GM19438 (cell line): ENCODE measurements at regions not wholly inside any gene's neighbourhood (a gene's known extent, or its start where the extent isn't known, plus 50 kb on each side); places are given as distances from the start of the nearest gene placed in this dataset.

ENCODE experiments used
- ATAC-seq: cut with Tn5 transposase; IDR thresholded peaks from one replicate; pipeline ENCODE4 v1.9.1; 2021; ENCODE audit warnings: low read depth; ENCODE audit not compliant: unreplicated experiment

GRCh38 chr10:14396411-14397048 lies 65.8 kb upstream of the FRMD4A start:
- ATAC-seq, result no peak

- no peak for ATAC-seq
Observed at GRCh38 chr10:14394179-14394578, 63.5 kb upstream of the FRMD4A start.

GRCh38 chr10:14391342-14391741 lies 60.6 kb upstream of the FRMD4A start:
- no peak for ATAC-seq

- ATAC-seq, result peak; percentile 84
Observed at GRCh38 chr10:14389981-14390590, 59.4 kb upstream of the FRMD4A start.

GRCh38 chr10:14385596-14386593 lies 55.2 kb upstream of the FRMD4A start:
- no peak for ATAC-seq

GRCh38 chr10:14384915-14385314 lies 54.2 kb upstream of the FRMD4A start:
- ATAC-seq, result no peak

- no peak for ATAC-seq
Observed at GRCh38 chr10:14384116-14384730, 53.5 kb upstream of the FRMD4A start.

GRCh38 chr10:14383266-14383665 lies 52.5 kb upstream of the FRMD4A start:
- ATAC-seq, result no peak

GRCh38 chr10:14382531-14382930 lies 51.8 kb upstream of the FRMD4A start:
- ATAC-seq, result no peak

- ATAC-seq, result peak; percentile 71
Observed at GRCh38 chr10:14382022-14382421, 51.3 kb upstream of the FRMD4A start.

- no peak for ATAC-seq
Observed at GRCh38 chr10:14381475-14381874, 50.8 kb upstream of the FRMD4A start.

GRCh38 chr10:14380746-14381145 lies 50.0 kb upstream of the FRMD4A start:
- ATAC-seq, result no peak
